ENCODE measurements at regions not wholly inside any gene's neighbourhood (a gene's known extent, or its start where the extent isn't known, plus 50 kb on each side); places are given as distances from the start of the nearest gene placed in this dataset.

DNA sequence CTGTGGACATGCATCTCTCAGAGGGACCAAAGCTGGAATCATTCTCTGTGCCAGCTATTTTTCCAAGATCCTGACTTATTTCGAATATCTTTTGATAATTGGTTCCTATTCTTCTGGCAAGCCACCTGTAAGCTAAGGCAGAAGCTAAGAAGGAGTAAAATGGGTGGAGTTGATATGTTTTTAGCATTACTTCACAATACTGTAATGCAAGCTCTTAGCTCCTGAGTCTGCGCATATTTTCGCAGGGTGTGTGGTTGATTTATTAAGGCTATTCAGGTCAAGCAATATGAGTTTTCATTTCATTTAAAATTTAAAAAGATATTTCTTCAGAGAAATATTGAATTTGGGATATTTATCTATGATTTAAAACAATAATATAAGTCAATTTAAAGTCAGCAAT, 158.5 kb upstream of the ADAMTS16 start:
- DNase-seq, result no peak

DNA sequence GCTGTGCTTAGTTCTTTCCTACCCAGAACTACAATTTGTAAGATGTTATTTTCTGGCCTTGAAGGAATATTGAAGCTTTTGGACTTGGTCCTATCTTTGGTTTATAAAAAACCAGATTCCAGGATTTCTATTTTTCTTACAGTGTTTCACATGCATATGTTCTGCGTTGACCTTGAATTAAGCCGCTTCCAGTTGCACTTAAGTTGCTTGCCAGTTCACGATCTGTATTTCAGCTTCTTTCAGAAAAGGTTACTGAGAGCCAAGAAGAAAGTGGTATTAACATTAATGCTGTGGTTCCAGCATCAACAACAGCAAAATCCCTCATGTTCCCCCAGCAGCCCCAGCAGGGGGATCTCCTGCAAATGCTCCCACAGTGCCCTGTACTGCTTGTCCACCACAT, 156.4 kb upstream of the ADAMTS16 start:
- DNase-seq, result no peak

DNA sequence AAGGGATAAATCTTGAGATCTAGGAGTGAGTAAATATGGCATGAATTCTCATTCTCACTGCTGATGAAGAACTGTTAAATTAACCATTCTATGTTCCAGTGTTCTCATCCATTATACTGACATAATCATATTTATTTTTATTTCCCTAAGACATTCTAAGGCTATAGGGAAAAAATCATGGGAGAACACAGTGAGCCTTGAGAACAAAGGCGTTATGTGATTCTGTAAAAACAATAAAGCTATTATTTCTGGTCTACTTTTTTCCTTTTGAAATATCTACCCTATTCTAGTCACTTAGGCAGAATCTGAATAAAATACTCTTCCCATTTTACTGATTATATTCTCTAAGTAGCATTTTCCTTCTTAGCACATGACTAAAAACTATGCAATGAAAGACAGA, 155.7 kb upstream of the ADAMTS16 start:
- DNase-seq, result no peak

DNA sequence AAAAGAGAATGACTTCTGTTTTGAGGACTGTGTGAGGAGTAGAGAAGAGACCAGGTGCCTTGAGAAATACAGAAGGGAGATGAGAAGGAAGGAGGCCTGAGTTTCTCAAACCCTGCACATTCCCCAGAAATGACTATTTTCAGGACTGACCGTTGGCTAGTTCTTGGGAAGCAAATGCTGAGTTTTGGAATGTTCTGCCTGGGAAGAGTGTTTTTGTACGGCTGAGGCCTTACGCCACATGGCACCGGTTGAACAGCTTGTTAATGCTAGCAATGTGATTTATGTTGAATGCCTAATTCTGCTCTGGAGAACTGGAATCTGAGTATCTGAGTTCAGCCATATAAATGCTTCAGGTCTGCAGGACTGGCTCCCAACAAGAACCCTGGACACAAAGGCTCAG, 152.7 kb upstream of the ADAMTS16 start:
- no peak for DNase-seq

DNA sequence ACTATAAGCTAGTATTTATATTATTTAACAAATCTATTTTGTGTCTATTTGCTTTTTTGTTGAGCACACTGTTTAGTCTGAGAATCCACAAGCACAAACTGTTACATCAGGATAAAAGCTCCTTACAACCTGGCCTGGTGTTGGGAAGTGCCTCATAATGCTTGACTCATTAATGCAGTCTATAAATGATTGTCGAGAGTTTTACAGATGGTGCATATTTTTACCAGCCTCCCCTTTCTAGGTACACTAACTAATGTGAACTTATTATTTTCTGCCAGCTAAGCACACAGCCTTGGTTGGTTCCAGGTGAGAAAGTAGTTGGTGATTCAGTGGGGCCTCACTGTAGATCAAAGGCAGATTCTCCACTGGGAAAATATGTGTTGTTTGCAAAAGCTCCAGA, 151.0 kb upstream of the ADAMTS16 start:
- DNase-seq, result no peak

DNA sequence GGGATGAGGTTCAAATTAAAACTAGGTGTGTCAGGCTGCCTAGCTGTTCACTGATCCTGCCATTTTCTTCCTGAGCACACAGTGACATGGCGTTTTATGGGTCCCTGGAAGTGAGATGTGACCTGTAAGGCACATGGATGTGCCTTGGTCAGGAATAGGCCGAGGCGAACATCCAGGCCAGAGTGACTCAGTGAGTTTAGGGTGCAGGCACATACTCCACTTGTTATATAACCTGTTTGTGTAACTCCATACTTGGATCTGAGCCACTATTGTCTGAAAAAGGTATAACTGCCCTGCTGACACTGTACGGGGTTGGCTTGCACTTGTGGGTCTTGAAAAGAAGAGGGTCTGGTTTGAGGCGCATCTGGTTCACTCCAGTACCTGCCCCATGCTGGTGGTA, 150.1 kb upstream of the ADAMTS16 start:
- DNase-seq, result no peak

DNA sequence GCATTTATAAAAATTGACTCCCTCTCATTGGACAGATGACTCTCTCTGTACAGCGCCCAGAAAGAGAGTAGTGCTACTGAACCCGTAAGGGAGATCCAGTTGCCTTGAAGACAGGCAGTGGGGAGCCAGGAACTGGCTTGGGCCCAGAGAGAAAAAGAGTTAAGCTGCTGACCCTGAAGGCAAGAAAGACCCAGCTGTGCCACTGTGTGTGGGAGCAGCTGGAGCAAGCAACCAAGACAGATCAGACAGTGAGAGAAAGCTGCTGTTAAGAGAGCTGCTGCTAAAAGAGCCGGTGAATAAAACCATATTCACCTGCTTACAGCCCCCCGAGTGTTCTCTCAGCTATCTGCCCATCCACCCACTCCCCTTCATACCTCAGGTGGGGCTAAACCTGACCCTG, 149.7 kb upstream of the ADAMTS16 start:
- no peak for DNase-seq

DNA sequence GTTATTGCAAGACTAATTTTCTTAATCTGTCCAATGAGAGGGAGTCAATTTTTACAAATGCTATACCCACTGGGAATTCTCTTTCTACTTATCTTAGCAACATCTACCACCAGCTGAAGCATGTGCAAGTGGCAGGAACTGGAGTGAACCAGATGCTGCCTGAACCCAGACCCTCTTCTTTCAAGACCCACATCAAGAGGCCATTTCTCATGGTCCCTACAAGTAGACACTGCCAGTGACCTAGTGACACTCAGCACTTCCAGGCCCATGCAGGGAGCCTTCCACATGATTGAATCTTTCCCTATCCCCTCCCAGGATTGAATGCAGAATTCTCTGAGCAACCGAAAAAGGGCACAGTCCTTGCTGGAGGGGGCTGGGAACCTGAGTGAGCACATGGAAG, 148.2 kb upstream of the ADAMTS16 start:
- DNase-seq, result no peak

DNA sequence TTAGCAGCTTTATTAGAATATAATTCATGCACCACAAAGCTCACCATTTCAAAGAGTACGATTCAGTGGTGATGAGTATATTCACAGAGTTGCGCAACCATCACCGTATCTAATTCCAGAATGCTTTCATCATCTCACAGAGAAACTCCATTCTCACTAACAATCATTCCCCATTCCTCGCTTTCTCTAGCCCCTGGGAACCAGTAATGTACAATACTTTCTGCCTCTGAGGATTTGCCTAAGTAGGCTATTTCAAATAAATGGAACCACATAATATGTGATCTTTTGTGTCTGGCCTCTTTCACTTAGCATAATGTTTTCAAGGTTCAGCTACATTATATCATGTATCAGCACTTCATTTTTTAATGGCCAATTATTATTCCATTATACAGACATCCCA, 145.1 kb upstream of the ADAMTS16 start:
- no peak for DNase-seq

DNA sequence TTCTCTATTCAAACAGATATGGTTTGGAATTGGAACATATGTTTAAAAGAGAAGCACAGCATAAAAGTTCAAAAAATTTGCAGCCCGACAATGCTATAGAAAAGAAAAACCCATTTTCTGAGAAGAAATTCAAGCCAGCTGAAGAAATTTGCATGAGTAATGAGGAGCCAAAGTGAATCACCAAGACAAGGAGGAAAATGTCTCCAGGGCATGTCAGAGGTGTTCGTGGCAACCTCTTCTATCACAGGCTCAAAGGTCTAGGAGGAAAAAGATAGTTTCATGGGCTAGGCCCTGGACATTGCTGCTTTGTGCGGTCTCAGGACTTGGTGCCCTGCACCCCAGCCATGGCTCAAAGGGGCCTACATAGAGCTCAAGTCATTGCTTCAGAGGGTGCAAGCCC, 134.8 kb upstream of the ADAMTS16 start:
- no peak for DNase-seq

DNA sequence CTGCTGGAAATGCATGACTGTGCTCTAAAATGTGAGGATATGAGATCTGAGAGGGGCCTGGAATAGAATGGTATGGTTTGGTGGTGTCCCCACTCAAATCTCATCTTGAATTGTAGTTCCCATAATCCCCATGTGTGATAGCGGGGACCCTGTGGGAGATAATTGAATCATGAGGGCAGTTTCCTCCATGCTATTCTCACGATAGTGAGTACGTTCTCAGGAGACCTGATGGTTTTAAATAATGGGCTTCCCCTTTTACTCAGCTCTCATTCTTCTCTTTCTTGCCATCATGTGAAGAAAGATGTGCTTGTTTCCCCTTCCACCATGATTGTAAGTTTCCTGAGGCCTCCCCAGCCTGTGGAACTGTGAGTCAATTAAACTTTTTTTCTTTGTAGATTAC, 133.6 kb upstream of the ADAMTS16 start:
- DNase-seq, result no peak

DNA sequence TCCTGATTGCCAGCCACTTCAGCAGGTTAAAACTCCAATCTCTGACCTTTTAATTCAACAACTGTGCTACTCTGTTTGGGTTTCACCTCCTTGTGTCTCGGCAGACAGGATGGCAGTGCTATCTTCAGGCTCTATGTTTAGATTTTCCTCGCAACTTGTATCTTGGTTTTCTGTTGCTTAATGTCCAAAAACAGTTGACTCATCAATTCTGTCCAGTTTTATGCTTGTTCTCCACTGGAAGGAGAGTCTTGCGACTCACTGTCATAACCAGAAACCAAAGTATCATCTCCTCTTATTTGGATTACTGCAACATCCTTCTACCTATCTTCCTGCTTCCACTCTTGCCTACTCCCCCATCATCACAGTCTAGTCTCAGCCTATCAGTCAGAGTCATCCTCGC, 130.9 kb upstream of the ADAMTS16 start:
- DNase-seq, result no peak

DNA sequence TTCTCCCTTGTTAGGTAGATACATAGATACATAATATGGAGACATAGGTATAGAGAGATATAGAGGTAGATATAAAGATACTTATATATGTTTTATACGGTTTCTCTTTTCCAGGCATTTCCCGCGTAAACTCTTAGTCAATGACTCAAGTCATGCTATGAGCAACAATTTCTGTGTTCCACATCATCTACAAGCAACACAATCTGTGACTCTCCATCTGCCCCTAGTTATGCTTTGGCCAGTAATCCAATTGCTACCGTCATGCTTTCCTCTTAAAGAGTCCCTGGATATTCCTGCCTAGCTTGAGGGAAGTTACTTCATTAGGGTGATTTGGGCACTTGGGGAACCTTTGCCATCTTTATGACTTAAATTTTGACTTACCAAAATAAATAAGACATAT, 129.0 kb upstream of the ADAMTS16 start:
- no peak for DNase-seq

DNA sequence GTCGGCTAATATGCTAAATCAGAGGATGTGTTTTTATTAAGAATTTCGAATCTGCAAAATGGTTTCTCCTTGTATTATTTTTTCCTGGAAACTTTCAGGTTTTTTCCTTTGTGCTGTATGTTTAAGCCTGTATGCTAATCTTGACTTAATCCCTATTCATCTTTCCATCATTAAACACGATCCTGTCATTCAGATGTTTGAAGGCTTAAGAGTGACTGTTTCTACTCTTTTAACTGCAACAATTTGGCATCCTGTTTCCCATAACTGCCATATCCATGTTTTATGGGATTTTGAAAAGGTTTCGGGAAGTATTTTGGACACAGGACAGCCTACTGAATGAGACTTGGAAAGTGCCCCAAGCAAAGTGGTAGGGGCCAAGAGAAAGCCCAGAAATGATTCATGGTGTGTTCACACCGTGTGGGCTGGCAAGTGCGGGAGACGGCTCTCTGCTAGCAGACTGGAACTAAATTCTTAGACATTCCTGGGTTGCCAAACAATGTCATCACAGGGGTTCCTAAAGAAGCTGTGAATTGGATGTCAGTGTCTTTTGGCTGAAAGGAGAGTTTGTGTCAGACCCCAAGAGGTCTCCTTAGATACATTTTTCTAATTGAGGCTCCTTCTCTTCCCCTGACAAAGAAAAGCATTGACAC, 125.4 kb upstream of the ADAMTS16 start:
- DNase-seq, result no peak

DNA sequence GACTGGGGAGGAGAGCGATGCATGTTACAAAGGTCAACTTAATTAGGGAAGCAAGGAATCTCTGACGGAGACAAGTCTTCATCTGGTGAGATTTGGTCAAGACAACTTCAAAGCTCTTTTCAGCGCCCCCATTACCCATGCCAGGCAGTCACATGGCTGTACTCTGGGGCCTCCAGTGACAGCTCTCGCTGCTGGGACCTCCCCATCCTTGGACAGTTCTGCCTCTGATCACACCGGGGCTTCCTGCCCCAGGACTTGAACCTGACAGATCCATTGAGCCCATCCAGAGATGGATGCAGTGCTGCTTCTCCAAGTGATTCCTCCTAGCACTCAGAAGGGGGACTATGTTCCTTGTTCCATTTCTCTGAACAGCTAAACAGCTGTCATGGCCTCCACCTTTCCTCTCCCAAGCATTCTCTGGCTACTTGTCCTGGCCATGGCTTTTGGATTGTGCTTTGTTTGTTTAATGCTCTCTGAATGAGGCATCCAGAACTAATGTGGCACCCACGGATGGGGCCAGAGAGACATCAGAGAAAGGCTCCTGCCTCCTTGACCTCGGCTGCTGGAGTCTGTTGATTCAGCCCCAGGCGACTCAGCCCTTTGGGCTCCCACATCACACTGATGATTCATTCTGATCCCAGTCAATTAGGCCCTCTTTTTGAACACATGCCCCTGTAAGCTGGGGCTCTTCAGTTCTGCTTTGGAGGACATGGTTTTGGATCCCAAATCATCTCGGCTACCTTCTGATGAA, 122.1 kb upstream of the ADAMTS16 start:
- no peak for DNase-seq

DNA sequence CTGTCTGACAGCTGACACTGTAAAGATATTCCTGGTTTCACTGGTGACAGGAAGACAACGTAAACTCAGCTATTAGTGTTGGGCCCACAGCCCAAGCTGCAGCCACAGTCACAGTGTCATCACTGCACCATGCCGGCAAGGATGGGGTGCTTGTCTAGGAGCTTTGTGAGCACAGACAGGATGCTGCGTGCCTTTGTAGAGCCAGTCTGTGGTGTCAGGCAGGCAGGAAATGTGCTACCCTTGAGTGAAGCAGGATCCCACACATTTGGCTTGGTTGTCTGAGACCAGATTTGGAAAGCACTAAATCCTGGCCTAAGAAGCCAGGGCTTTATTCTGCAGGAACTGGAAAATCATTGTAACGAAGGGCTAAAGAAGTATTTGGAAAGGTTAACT, 121.6 kb upstream of the ADAMTS16 start:
- no peak for DNase-seq

DNA sequence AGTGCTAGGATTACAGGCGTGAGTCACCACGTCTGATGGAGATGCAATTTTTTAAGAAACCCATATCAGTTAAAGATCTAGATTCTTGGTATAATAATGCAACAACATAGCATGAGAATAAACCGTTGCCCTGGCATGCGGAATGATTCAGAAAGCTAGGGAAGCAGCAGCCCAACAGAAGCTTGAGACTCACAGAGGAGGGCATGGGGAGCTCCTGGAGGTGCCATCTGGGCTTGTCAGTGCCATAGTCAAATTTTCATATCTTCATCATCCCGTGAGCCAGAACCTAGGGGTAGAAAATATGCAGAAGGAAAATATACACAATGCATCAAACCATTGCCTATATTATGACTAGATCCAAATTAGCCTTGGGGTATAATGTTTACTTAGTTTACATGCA, 118.7 kb upstream of the ADAMTS16 start:
- no peak for DNase-seq

DNA sequence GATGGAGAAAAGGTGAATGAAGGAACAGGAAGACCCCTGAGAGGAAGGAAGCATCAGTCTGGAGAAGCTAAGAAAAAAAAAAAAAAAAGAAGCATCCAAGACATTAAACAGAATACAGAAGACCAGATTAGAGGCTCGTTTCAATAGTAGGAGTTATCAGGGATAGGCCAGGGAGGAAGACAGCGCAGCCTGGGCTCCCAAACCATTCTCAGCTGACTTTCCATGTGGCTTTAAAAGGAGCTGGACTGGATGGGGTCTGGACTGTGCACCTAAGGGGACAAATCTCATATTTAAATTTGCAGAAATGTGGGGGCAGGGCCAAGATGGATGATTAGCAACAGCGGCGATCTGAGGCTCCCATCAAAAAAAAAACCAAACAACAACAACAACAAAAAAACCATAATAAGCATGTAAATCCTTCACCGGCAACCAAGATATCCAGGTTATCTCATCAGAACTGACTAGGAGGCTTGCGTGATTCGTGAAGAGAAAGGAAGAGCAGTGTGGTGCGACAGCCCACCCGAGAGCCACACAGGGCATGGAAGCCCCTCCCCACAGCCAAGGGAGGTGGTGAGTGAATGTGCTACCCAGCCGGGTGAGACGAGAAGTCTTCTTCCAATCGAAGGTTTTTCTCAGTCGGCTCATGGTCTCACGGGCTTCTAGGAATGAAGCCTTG, 114.9 kb upstream of the ADAMTS16 start:
- DNase-seq, result no peak

DNA sequence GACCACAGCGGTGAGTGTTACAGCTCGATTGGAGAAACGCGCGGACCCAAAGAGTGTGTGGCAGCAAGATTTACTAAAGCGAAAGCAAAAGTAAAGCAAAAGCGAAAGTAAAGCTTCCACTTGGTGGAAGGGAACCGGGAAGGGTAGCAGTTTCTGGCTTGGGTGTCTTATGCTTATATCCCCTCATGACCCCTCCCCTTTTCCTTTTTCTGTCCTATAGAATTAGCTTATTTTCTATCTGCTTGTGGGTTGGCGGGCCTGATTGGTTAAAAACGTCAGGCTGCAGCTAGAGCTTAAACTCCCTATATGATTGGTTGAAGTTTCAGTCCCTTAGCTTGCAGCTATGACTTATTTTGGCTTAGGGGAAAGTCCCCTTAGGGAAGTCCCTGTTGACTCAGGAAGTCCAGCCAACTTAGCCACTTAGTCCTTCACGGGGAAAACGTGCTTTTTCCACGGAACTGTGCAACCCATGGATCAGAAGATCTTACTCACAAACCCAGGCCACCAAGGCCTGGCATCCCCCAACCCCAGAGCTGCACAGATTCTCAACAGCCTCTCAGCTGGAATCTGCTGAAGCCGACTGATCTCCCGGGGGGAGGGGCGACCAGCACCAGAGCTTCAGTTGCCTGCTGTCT, 114.2 kb upstream of the ADAMTS16 start:
- no peak for DNase-seq

DNA sequence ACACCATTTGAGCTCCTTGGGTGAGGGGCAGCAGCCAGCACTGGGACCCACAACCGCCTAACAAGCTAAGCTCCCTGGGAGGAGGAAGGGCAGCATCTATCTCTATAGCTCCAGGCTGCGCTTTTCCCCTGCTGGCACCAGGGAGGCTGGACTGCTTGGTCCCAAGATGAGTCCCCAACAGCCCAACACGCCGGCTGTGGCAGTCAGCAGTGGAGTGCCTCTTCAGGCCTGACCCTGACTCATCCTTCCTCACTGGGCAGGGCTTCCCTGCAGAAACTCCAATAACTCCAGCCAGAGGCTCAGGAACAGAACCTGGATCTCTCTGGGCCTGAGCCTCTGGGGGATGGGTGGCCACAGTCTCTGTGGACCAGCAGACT, 113.7 kb upstream of the ADAMTS16 start:
- DNase-seq, result no peak

DNA sequence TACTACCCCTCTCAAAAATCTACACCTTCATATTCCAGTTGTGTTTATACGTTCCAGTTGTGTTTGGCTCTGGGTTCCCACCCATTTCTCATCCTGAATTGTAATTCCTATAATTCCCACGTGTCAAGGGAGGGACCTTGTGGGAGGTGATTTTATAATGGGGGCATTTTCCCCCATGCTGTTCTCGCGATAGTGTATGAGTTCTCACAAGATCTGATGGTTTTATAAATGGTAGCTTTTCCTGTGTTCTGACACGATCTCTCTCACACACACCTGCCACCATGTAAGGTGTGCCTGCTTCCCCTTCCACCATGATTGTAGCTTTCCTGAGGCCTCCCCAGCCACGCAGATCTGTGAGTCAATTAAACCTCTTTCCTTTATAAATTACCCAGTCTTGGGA, 108.5 kb upstream of the ADAMTS16 start:
- no peak for DNase-seq

DNA sequence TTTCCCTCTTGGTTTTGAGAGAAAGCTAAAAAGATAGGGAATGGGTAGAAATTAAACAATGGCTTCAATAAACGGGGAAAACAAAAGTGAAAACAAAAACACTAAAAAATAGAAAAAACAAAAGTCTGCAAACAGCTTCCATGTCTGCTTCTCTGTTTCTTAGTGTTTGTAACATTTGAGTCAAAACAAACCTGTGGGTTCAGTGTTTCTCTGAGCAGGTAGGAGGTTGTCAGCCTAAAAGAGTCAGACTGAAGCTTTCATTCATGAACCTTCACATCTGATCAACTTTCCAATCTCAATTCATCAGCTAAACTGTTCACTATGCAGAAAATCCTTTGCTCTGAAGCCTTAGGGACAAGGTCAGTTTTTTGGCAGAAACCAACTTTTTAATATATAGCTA, 102.5 kb upstream of the ADAMTS16 start:
- DNase-seq, result no peak

DNA sequence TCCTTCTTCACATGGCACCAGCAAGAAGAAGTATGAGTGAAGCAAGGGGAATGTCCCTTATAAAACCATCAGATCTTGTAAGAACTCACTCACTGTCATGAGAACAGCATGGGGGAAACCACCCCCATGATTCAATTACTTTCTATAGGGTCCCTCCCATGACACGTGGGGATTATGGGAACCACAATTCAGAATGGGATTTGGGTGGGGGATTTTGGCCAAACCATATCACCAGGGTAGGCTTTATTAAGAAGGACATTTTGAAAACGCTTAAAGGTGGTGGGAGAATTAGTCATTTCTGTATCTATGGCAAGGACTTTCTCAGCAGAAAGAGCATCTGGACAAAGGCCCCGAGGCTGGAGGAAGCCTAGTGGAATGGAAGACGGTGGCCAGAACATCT, 100.2 kb upstream of the ADAMTS16 start:
- DNase-seq, result no peak

DNA sequence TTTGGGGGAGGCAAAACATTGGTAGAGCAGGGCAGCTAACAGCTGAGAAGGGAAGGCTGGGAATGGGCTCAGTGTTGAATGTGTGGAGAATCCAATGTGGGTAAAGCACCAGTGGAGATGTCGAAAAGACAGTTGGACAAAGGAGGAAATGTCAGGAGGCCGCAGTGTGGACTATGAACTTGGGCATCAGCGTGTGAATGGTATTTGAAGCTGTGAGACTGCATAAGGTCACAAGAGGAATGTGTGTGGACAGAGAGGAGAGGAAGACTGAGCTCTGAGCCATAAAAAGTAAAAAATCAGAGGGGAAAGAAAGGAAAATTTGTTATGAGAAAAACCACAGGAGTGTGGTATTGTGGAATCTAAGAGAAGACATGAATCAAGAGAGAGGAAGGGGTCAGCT, 99.4 kb upstream of the ADAMTS16 start:
- DNase-seq, result no peak

Measured in GF-D8 (cell line).